GM21717 (cell line): ENCODE measurements at regions not wholly inside any gene's neighbourhood (a gene's known extent, or its start where the extent isn't known, plus 50 kb on each side); places are given as distances from the start of the nearest gene placed in this dataset.
"Not testable (repeated sequence)": the region's sequence is repeated elsewhere in the genome, so short reads cannot be mapped to it uniquely, and the experiment has no call there.

ENCODE experiments used
- ATAC-seq: cut with Tn5 transposase; IDR thresholded peaks from one replicate; pipeline ENCODE4 v1.9.1; 2021; ENCODE audit warnings: mild to moderate bottlenecking, moderate library complexity; ENCODE audit not compliant: unreplicated experiment

- ATAC-seq, result no peak
These were observed 151.9 kb upstream of the TRIM24 start for GRCh38 chr7:138308136-138308535.

DNA sequence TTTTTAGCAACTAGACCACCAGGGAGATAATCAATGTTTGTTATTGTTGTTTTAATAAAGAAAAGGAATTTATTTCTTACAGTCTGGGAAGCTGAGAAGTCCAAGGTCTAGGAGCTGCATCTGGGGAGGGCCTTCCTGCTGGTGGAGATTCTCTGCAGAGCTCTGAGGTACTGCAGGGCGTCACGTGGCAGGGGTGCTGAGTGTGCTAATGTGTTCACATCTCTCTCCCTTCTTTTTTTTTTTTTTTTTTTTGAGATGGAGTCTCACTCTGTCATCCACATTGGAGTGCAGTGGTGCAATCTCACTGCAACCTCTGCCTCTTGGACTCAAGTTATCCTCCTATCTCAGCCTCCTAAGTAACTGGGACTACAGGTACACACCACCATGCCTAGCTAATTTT is 150.9 kb upstream of the TRIM24 start:
- no peak for ATAC-seq

- no peak for ATAC-seq
These were observed 146.3 kb upstream of the TRIM24 start for GRCh38 chr7:138313829-138314178.

DNA sequence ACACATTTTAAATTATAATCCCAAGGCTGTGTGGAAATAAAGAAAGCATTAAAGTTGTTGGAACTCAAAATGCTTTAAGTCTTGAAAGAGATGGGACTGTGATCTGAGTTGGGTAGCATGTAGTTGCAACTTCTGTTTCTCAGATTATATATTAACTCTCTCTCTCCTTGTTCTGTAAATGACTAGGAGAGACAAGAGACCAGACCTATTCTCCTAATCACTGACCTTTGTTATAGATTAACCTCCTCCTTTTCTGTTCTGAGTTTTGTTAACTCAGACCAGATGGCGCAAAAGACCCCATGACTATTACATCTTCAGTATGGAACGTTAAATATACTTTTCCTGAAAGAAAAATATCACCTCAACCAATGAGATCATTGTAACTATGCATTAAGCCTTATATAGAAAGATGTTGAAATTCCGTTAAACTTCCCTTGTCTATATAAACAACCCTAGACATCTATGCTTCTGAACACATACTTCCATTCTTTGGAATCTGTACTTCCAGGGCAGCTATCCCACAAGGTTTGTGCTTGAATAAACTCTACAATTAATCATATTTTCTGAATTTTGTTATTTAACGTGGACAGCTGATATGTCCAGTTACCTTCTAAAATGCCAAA is 143.5 kb upstream of the TRIM24 start:
- ATAC-seq, result peak; percentile 58

DNA sequence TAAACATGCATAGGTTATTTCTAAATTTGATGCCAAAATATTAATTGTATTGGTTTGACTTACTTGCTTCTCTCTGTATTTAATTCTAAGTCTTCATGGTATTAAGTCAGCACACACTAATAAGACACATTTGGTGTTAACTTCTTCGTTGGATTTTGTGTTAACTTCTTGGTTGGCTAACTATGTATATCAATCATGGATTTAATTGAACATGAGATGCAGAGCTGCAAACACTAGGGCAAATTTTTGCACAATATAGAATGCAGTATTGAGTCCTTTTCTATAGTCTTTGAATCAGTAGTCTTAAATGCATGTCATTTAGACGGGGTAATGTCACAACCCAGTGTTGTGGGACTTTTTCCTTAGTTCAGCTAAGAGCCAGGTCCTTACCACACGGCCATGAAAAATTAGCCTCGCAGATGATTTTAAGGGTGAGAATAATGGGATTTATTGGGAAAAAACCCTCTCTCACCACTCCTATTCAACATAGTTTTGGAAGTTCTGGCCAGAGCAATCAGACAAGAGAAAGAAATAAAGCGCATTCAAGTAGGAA is 142.9 kb upstream of the TRIM24 start:
- ATAC-seq, result no peak

GRCh38 chr7:138324941-138325340 is 135.1 kb upstream of the TRIM24 start:
- no peak for ATAC-seq

DNA sequence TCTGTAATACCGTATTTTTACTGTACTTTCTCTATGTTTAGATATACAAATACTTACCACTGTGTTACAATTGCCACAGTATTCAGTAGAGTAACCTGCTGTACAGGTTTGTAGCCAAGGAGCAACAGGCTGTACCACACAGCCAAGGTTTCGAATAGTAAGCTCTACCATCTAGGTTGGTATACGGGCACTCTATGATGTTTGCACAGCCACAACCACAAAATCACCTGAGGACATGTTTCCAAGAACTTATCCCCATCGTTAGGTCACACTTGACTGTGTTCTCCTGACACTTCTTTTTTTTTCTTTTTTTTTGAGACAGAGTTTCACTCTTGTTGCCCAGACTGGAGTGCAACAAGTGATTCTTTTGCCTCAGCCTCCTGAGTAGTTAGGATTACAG is 134.6 kb upstream of the TRIM24 start:
- ATAC-seq, result no peak

- ATAC-seq, result no peak
These were observed 131.8 kb upstream of the TRIM24 start for GRCh38 chr7:138328215-138328614.

DNA sequence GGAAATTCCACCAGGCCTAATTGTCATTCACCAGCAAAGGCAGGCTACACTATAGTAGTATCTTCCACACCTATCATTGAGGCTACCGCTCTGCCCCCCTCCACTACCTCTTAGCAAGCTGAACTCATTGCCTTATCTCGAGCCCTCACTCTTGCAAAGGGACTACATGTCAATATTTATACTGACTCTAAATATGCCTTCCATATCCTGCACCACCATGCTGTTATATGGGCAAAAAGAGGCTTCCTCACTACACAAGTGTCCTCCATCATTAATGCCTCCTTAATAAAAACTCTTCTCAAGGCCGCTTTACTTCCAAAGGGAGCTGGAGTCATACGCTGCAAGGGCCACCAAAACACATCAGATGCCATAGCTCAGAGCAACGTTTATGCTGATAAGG is 127.2 kb upstream of the TRIM24 start:
- not testable (repeated sequence) for ATAC-seq

DNA sequence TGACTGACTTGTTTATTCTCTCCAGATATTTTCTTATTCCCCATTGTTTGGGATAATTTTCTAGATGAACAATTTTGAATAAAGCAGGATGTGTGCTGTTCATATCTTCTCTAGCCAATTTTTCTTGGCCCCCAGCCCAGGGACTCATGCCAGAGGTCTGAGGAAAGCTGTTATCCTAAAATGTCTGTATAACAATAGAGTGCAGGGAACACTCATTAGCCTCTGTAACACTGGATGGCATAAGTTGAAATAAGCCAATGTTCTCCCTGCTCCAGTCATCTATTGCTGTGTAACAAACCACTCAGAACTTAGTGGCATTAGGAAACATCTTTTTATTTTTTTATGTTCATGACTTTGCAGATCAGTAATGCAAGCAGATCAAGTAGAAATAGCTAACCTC is 121.7 kb upstream of the TRIM24 start:
- no peak for ATAC-seq

- not testable (repeated sequence) for ATAC-seq
These were observed 120.8 kb upstream of the TRIM24 start for GRCh38 chr7:138339229-138339628.

DNA sequence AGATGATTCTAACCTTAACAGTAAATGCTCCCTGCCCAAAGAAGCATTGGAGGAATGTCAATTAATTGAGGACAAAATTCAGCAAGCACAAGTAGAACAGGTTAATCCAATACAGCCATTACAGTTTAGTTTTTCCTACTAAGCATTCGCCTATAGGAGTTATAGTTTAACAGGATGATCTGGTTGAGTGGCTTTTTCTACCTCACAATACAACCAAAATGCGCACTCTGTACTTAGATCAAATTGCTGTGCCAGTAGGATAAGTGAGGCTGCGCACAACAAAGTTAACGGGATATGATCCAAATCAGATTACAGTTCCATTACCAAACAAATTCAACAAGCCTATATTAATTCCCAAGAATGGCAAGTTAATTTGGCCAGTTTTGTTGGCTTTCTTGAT is 117.1 kb upstream of the TRIM24 start:
- no peak for ATAC-seq

- no peak for ATAC-seq
These were observed 114.5 kb upstream of the TRIM24 start for GRCh38 chr7:138345567-138345966.

GRCh38 chr7:138346975-138347374 is 113.1 kb upstream of the TRIM24 start:
- no peak for ATAC-seq

DNA sequence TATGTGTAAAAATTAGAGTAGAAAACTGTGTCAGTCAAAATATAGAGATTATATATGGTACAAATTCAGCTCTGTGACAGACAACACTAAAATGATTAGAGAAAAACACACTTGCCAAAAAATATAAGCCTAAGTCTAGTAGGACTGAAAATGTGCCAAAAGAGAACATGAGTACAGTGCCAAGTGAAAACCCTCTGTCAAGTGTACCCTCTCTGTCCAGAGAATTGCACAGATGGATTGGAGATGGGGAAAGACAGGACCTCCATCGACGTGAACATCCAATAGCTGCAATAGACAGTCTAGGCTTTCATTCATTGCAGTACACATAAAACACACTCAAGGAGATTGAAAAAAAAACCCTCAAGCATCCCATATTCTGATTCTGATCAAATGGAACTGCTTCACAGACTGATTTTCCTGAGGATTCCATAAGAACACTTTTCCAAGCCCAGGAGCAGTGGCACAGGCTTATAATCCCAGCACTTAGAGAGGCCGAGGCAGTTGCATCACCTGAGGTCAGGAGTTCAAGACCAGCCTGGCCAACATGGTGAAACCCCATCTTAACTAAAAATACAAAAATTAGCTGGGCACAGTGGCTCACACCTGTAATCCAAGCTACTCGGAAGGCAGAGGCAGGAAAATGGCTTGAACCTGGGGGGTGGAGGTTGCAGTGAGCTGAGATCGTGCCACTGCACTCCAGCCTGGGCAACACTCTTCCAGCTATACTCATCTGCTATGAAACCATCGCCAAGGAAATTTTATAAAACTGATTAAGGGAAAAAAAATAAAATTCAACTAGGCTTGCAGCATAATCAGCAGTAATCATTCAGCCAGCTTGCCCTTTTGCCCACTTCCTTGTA is 110.0 kb upstream of the TRIM24 start:
- no peak for ATAC-seq

GRCh38 chr7:138350701-138351357 is 109.2 kb upstream of the TRIM24 start:
- no peak for ATAC-seq

GRCh38 chr7:138352570-138353461 is 107.2 kb upstream of the TRIM24 start:
- no peak for ATAC-seq

GRCh38 chr7:138354066-138354465 is 106.0 kb upstream of the TRIM24 start:
- no peak for ATAC-seq

DNA sequence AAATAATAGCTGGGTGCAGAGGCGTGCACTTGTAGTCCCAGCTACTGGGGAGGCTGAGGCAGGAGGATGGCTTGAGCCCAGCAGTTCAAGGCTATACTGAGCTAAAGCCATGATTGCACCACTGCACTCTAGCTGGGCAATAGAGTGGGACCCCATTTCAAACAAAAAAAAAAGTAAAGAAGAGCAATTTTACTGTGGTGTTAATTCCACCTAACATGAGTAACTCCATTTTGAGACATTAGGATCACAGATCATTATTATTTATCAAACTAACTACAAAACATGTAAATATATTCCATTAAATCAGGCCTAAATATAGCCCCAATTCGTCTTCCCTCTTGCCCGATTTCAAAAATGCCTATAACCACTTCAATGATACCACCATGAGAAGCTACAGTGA is 104.8 kb upstream of the TRIM24 start:
- ATAC-seq, result no peak

- ATAC-seq, result no peak
These were observed 101.2 kb upstream of the TRIM24 start for GRCh38 chr7:138358850-138359341.
